ENCODE measurements at regions not wholly inside any gene's neighbourhood (a gene's known extent, or its start where the extent isn't known, plus 50 kb on each side); places are given as distances from the start of the nearest gene placed in this dataset.

- Histone ChIP-seq H2AK5ac (ENCODE audit: low read length) (no peak overlapping the region), H4K5ac (ENCODE audit: low read length) (no peak overlapping the region), H3K4me1 (ENCODE audit: control insufficient read depth, low read depth, low read length) (no peaks in the 10 kb centered on the region), H3K4ac (ENCODE audit: low read depth, low read length) (no peak overlapping the region), H3K79me1 (ENCODE audit: low read length) (no peaks in the 10 kb centered on the region), H2BK15ac (replicated peaks; ENCODE audit: low read depth) (no peak overlapping the region), H3K56ac (ENCODE audit: low read length) (no peak overlapping the region), H3K36me3 (ENCODE audit: control insufficient read depth, insufficient read depth, low read length) (no peaks in the 10 kb centered on the region), H3K18ac (ENCODE audit: low read length) (no peak overlapping the region), H3K27ac (ENCODE audit: low read depth, low read length) (no peak overlapping the region), H2BK120ac (ENCODE audit: low read depth, low read length) (no peak overlapping the region), H3K23ac (ENCODE audit: low read length) (no peak overlapping the region), H3K9ac (ENCODE audit: low read length) (no peak overlapping the region), H3K4me3 (ENCODE audit: low read length) (no peak overlapping the region), H3K4me2 (ENCODE audit: low read length) (no peak overlapping the region), H4K8ac (ENCODE audit: low read depth, low read length) (no peak overlapping the region), H2BK5ac (ENCODE audit: low read length) (no peak overlapping the region), H3K27me3 (ENCODE audit: insufficient read depth, low read length, poor library complexity) (no peaks in the 10 kb centered on the region), H3K79me2 (ENCODE audit: control insufficient read depth, insufficient read depth, low read length) (no peaks in the 10 kb centered on the region)
- DNase-seq = no peak
- WGBS (ENCODE audit: extremely low coverage, insufficient coverage, low lambda C conversion rate) = no CpG with 5 or more reads among the region's 2 CpGs
Observed at GRCh38 chr2:176822060-176822459, 390.5 kb upstream of the HNRNPA3 start.

GRCh38 chr2:176826356-176826755 is 386.2 kb upstream of the HNRNPA3 start:
- Histone ChIP-seq H3K56ac (ENCODE audit: low read length) (no peak overlapping the region), H3K27ac (ENCODE audit: low read depth, low read length) (no peak overlapping the region), H3K18ac (ENCODE audit: low read length) (no peak overlapping the region), H3K27me3 (ENCODE audit: insufficient read depth, low read length, poor library complexity) (no peaks in the 10 kb centered on the region), H3K23ac (ENCODE audit: low read length) (no peak overlapping the region), H3K79me1 (ENCODE audit: low read length) (no peaks in the 10 kb centered on the region), H2BK120ac (ENCODE audit: low read depth, low read length) (no peak overlapping the region), H2BK15ac (replicated peaks; ENCODE audit: low read depth) (no peak overlapping the region), H2AK5ac (ENCODE audit: low read length) (no peak overlapping the region), H3K4me3 (ENCODE audit: low read length) (no peak overlapping the region), H3K4me2 (ENCODE audit: low read length) (no peak overlapping the region), H3K79me2 (ENCODE audit: control insufficient read depth, insufficient read depth, low read length) (no peaks in the 10 kb centered on the region), H4K8ac (ENCODE audit: low read depth, low read length) (no peak overlapping the region), H3K4ac (ENCODE audit: low read depth, low read length) (no peak overlapping the region), H4K5ac (ENCODE audit: low read length) (no peak overlapping the region), H3K36me3 (ENCODE audit: control insufficient read depth, insufficient read depth, low read length) (no peaks in the 10 kb centered on the region), H3K4me1 (ENCODE audit: control insufficient read depth, low read depth, low read length) (no peaks in the 10 kb centered on the region), H3K9ac (ENCODE audit: low read length) (no peak overlapping the region), H2BK5ac (ENCODE audit: low read length) (no peak overlapping the region)
- DNase-seq = no peak
- WGBS (ENCODE audit: extremely low coverage, insufficient coverage, low lambda C conversion rate) = no CpG with 5 or more reads among the region's 2 CpGs

DNA sequence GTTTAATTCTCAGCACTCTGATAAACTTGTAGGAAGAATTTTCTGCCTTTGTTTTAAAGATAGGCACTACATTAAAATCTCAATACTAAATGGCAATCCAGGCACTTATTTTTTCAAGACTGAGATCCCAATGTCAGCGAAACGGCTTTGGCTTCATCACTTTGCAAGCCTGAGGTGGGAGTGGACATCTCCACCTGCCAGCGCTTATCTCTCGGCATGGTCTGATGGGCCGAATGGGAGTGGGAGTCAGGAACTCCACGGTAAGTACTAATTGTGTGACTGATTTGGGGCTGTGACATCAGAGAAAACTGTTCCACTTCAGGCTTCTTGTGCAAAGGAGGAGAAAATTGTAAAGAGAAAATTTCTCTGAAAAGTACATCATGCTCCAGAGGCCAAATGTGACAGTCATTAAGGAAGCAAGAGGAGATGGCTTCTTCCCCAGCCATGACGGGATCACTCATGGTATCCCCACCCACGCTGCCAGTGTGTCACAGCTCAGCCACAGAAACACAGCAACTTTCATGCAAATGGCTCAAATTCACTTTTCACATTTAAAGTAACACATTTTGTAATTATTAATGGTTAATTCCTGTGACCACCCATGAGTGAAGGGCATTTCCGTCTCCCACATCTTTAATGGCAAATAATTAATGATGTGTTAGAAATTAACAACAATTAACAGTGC is 385.5 kb upstream of the HNRNPA3 start:
- H3K56ac ChIP-seq (ENCODE audit: low read length) = no peak overlapping the region
- no peaks in the 10 kb centered on the region for H3K4me1 ChIP-seq (ENCODE audit: control insufficient read depth, low read depth, low read length)
- no peak overlapping the region for H3K23ac ChIP-seq (ENCODE audit: low read length)
- no peak overlapping the region for H2BK15ac ChIP-seq (replicated peaks; ENCODE audit: low read depth)
- H3K79me1 ChIP-seq (ENCODE audit: low read length) = no peaks in the 10 kb centered on the region
- no peak overlapping the region for H4K8ac ChIP-seq (ENCODE audit: low read depth, low read length)
- DNase-seq = no peak
- H3K36me3 ChIP-seq (ENCODE audit: control insufficient read depth, insufficient read depth, low read length) = no peaks in the 10 kb centered on the region
- no peak overlapping the region for H4K5ac ChIP-seq (ENCODE audit: low read length)
- H3K9ac ChIP-seq (ENCODE audit: low read length) = no peak overlapping the region
- H2AK5ac ChIP-seq (ENCODE audit: low read length) = no peak overlapping the region
- no peaks in the 10 kb centered on the region for H3K79me2 ChIP-seq (ENCODE audit: control insufficient read depth, insufficient read depth, low read length)
- no peak overlapping the region for H2BK5ac ChIP-seq (ENCODE audit: low read length)
- no peak overlapping the region for H3K18ac ChIP-seq (ENCODE audit: low read length)
- no peak overlapping the region for H2BK120ac ChIP-seq (ENCODE audit: low read depth, low read length)
- H3K4me2 ChIP-seq (ENCODE audit: low read length) = no peak overlapping the region
- H3K4me3 ChIP-seq (ENCODE audit: low read length) = no peak overlapping the region
- no CpG with 5 or more reads among the region's 9 CpGs for whole genome bisulfite sequencing (ENCODE audit: extremely low coverage, insufficient coverage, low lambda C conversion rate)
- no peak overlapping the region for H3K27ac ChIP-seq (ENCODE audit: low read depth, low read length)
- no peaks in the 10 kb centered on the region for H3K27me3 ChIP-seq (ENCODE audit: insufficient read depth, low read length, poor library complexity)
- no peak overlapping the region for H3K4ac ChIP-seq (ENCODE audit: low read depth, low read length)

DNA sequence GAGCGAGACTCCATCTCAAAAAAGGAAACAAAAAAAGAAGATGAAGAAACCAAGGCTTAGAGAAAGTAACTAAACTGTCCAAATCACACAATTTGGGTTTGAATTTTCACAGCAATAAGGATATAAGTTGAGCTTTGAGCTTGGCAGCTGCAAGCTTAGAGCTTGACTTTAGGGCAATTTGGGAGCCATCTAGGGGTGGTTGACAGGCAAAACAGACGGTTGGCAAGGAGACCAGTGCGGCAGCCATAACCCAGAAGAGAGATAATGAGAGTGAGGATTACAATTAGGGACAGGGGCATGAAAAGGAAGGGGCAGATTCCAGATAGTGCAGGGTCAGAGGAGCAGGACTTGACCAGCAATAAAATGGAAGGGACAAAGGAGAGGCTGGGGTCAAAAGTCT is 382.2 kb upstream of the HNRNPA3 start:
- peak; percentile 83 for DNase-seq
- Histone ChIP-seq H3K23ac (ENCODE audit: low read length) (no peak overlapping the region), H3K4me1 (ENCODE audit: control insufficient read depth, low read depth, low read length) (no peaks in the 10 kb centered on the region), H3K36me3 (ENCODE audit: control insufficient read depth, insufficient read depth, low read length) (no peaks in the 10 kb centered on the region), H2AK5ac (ENCODE audit: low read length) (no peak overlapping the region), H3K27me3 (ENCODE audit: insufficient read depth, low read length, poor library complexity) (no peaks in the 10 kb centered on the region), H4K8ac (ENCODE audit: low read depth, low read length) (no peak overlapping the region), H3K79me2 (ENCODE audit: control insufficient read depth, insufficient read depth, low read length) (no peaks in the 10 kb centered on the region), H2BK120ac (ENCODE audit: low read depth, low read length) (no peak overlapping the region), H4K5ac (ENCODE audit: low read length) (no peak overlapping the region), H3K9ac (ENCODE audit: low read length) (no peak overlapping the region), H2BK15ac (replicated peaks; ENCODE audit: low read depth) (no peak overlapping the region), H3K4me3 (ENCODE audit: low read length) (no peak overlapping the region), H3K18ac (ENCODE audit: low read length) (no peak overlapping the region), H3K4ac (ENCODE audit: low read depth, low read length) (no peak overlapping the region), H3K27ac (ENCODE audit: low read depth, low read length) (no peak overlapping the region), H3K79me1 (ENCODE audit: low read length) (no peaks in the 10 kb centered on the region), H2BK5ac (ENCODE audit: low read length) (no peak overlapping the region), H3K4me2 (ENCODE audit: low read length) (no peak overlapping the region), H3K56ac (ENCODE audit: low read length) (no peak overlapping the region)
- WGBS (ENCODE audit: extremely low coverage, insufficient coverage, low lambda C conversion rate) = no CpG with 5 or more reads among the region's 3 CpGs

- Histone ChIP-seq H3K23ac (ENCODE audit: low read length) (no peak overlapping the region), H4K5ac (ENCODE audit: low read length) (no peak overlapping the region)
- no CpG with 5 or more reads among the region's 6 CpGs for WGBS (ENCODE audit: extremely low coverage, insufficient coverage, low lambda C conversion rate)
Observed at GRCh38 chr2:176832086-176832485, 380.5 kb upstream of the HNRNPA3 start.

GRCh38 chr2:176833671-176834070 is 378.9 kb upstream of the HNRNPA3 start:
- no peak overlapping the region for H3K56ac ChIP-seq (ENCODE audit: low read length)
- no peaks in the 10 kb centered on the region for H3K27me3 ChIP-seq (ENCODE audit: insufficient read depth, low read length, poor library complexity)
- H3K27ac ChIP-seq (ENCODE audit: low read depth, low read length) = no peak overlapping the region
- no peak overlapping the region for H4K5ac ChIP-seq (ENCODE audit: low read length)
- H3K79me1 ChIP-seq (ENCODE audit: low read length) = no peaks in the 10 kb centered on the region
- H3K4me3 ChIP-seq (ENCODE audit: low read length) = no peak overlapping the region
- H3K79me2 ChIP-seq (ENCODE audit: control insufficient read depth, insufficient read depth, low read length) = no peaks in the 10 kb centered on the region
- no peak overlapping the region for H3K18ac ChIP-seq (ENCODE audit: low read length)
- no peak overlapping the region for H2AK5ac ChIP-seq (ENCODE audit: low read length)
- H4K8ac ChIP-seq (ENCODE audit: low read depth, low read length) = no peak overlapping the region
- no peaks in the 10 kb centered on the region for H3K36me3 ChIP-seq (ENCODE audit: control insufficient read depth, insufficient read depth, low read length)
- H2BK5ac ChIP-seq (ENCODE audit: low read length) = no peak overlapping the region
- no peak for DNase-seq
- H3K4me2 ChIP-seq (ENCODE audit: low read length) = no peak overlapping the region
- H3K4ac ChIP-seq (ENCODE audit: low read depth, low read length) = no peak overlapping the region
- H2BK15ac ChIP-seq (replicated peaks; ENCODE audit: low read depth) = no peak overlapping the region
- H2BK120ac ChIP-seq (ENCODE audit: low read depth, low read length) = no peak overlapping the region
- H3K4me1 ChIP-seq (ENCODE audit: control insufficient read depth, low read depth, low read length) = no peaks in the 10 kb centered on the region
- no peak overlapping the region for H3K9ac ChIP-seq (ENCODE audit: low read length)
- H3K23ac ChIP-seq (ENCODE audit: low read length) = no peak overlapping the region

More at GRCh38 chr2:176832086-176832485, 380.5 kb upstream of the HNRNPA3 start:
- Histone ChIP-seq H3K4ac (ENCODE audit: low read depth, low read length) (no peak overlapping the region), H2BK15ac (replicated peaks; ENCODE audit: low read depth) (no peak overlapping the region), H3K27ac (ENCODE audit: low read depth, low read length) (no peak overlapping the region), H3K9ac (ENCODE audit: low read length) (no peak overlapping the region), H2BK5ac (ENCODE audit: low read length) (no peak overlapping the region), H3K4me3 (ENCODE audit: low read length) (no peak overlapping the region), H2BK120ac (ENCODE audit: low read depth, low read length) (no peak overlapping the region), H3K27me3 (ENCODE audit: insufficient read depth, low read length, poor library complexity) (no peaks in the 10 kb centered on the region), H3K79me1 (ENCODE audit: low read length) (no peaks in the 10 kb centered on the region), H2AK5ac (ENCODE audit: low read length) (no peak overlapping the region), H3K18ac (ENCODE audit: low read length) (no peak overlapping the region), H4K8ac (ENCODE audit: low read depth, low read length) (no peak overlapping the region), H3K4me2 (ENCODE audit: low read length) (no peak overlapping the region), H3K4me1 (ENCODE audit: control insufficient read depth, low read depth, low read length) (no peaks in the 10 kb centered on the region), H3K56ac (ENCODE audit: low read length) (no peak overlapping the region), H3K36me3 (ENCODE audit: control insufficient read depth, insufficient read depth, low read length) (no peaks in the 10 kb centered on the region), H3K79me2 (ENCODE audit: control insufficient read depth, insufficient read depth, low read length) (no peaks in the 10 kb centered on the region)
- DNase-seq = no peak
